HCT116 (cell line): ENCODE measurements at regions not wholly inside any gene's neighbourhood (a gene's known extent, or its start where the extent isn't known, plus 50 kb on each side); places are given as distances from the start of the nearest gene placed in this dataset.

ENCODE experiments used
- ATAC-seq: fragments of 200-7000 bp; cut with Tn5 transposase; 2 replicates; pipeline ENCODE4 v1.9.1; 2020; ENCODE audit warnings: mild to moderate bottlenecking, moderate library complexity
- BruUV-seq: library from RNA; stranded (reverse); fragments of 400-500 nt; replicated peaks from 2 replicates; lab custom pipeline; 2021; lab: Mats Ljungman, UMichigan
- CTCF ChIA-PET: fragments of 300-600 bp; sonication (Branson Sonifier 250); formaldehyde crosslinking; loops from one replicate; lab custom pipeline; 2021; ENCODE audit warnings: antibody characterized with exemption; lab: Charles Lee
- POLR2A ChIA-PET: fragments of 300-600, 350-600 bp; sonication (Branson Sonifier 250); formaldehyde crosslinking; loops from one replicate; lab custom pipeline; 2021; ENCODE audit warnings: antibody characterized with exemption; lab: Charles Lee
- RAD21 ChIA-PET, 2 experiments: fragments of 300-600 bp; sonication (Branson Sonifier 250); formaldehyde crosslinking; loops; one replicate each; lab custom pipeline; 2023; ENCODE audit warnings: low total read pairs in 2 of 2; ENCODE audit not compliant: uncharacterized antibody in 2 of 2, unreplicated experiment in 2 of 2, low non-redundant PET in 1 of 2; lab: Charles Lee
- DNase-seq: peaks from one replicate; pipeline ENCODE4 v3.0.0-alpha.2; 2010; ENCODE audit warnings: low read depth, low spot score
- H2AFZ ChIP-seq: fragments of 200-600 bp; shearing (Covaris generic), sonication (generic); 2 replicates; pipeline ENCODE4 v1.6.1; 2017; ENCODE audit warnings: low read depth, mixed run types, mixed read lengths, antibody characterized with exemption, low read length; ENCODE audit not compliant: poor library complexity, severe bottlenecking
- H3K27ac ChIP-seq: 2 replicates; pipeline ENCODE4 v1.5.1; 2012; ENCODE audit warnings: low read depth, low read length
- H3K27me3 ChIP-seq: fragments of 200-600 bp; sonication (generic); 2 replicates; pipeline ENCODE4 v1.6.1; 2016; ENCODE audit warnings: mixed run types, low read length, mixed read lengths; ENCODE audit not compliant: insufficient read depth
- H3K36me3 ChIP-seq, 2 experiments: fragments of 200-500 bp in 1 of 2; fragments of 200-600 bp in 1 of 2; sonication (Bioruptor generic) in 1 of 2; sonication (generic) in 1 of 2; 2 replicates each; pipeline versions ENCODE4 v1.5.1 to v1.6.1; 2014 to 2016; ENCODE audit warnings: low read length in 2 of 2, inconsistent platforms in 1 of 2, mixed read lengths in 1 of 2, mixed run types in 1 of 2; ENCODE audit not compliant: insufficient read depth in 2 of 2, control insufficient read depth in 1 of 2
- H3K4me1 ChIP-seq, 2 experiments: fragments of 200-600 bp in 1 of 2; sonication (generic) in 1 of 2; 2 replicates each; pipeline versions ENCODE4 v1.5.1 to v1.6.1; 2012 to 2017; ENCODE audit warnings: low read length in 2 of 2, inconsistent platforms in 1 of 2, mild to moderate bottlenecking in 1 of 2, mixed read lengths in 1 of 2, mixed run types in 1 of 2, moderate library complexity in 1 of 2; ENCODE audit not compliant: insufficient read depth in 2 of 2, control insufficient read depth in 1 of 2
- H3K4me2 ChIP-seq: fragments of 200-600 bp; sonication (generic); 2 replicates; pipeline ENCODE4 v1.6.1; 2017; ENCODE audit warnings: mixed run types, low read length, mixed read lengths
- H3K4me3 ChIP-seq, 2 experiments: fragments of 200-600 bp in 1 of 2; sonication (generic) in 1 of 2; replicated peaks in 1 of 2; 2 replicates each; pipeline ENCODE4 v1.5.1; 2011 to 2016; ENCODE audit warnings: low read length in 2 of 2, control low read depth in 1 of 2, low read depth in 1 of 2, mild to moderate bottlenecking in 1 of 2, mixed read lengths in 1 of 2, mixed run types in 1 of 2
- H3K79me2 ChIP-seq: fragments of 200-600 bp; sonication (generic); 2 replicates; pipeline ENCODE4 v1.6.1; 2017; ENCODE audit warnings: mild to moderate bottlenecking, mixed run types, low read length, moderate library complexity, mixed read lengths; ENCODE audit not compliant: insufficient read depth
- H3K9ac ChIP-seq: fragments of 200-600 bp; sonication (generic); 2 replicates; pipeline ENCODE4 v1.6.1; 2016; ENCODE audit warnings: low read length, mixed read lengths
- H3K9me2 ChIP-seq: fragments of 200-600 bp; sonication (generic), shearing (Covaris generic); 2 replicates; pipeline ENCODE4 v1.6.1; 2017; ENCODE audit warnings: mixed run types, mild to moderate bottlenecking, moderate library complexity; ENCODE audit not compliant: insufficient read depth
- H3K9me3 ChIP-seq, 2 experiments: fragments of 200-500 bp in 1 of 2; fragments of 200-600 bp in 1 of 2; sonication (Bioruptor generic) in 1 of 2; sonication (generic) in 1 of 2; 2 replicates each; pipeline ENCODE4 v1.6.1; 2014 to 2017; ENCODE audit warnings: low read length in 2 of 2, mixed read lengths in 2 of 2, inconsistent platforms in 1 of 2, low read depth in 1 of 2, mild to moderate bottlenecking in 1 of 2, mixed run types in 1 of 2, moderate library complexity in 1 of 2; ENCODE audit not compliant: control insufficient read depth in 1 of 2, insufficient read depth in 1 of 2
- H4K20me1 ChIP-seq: fragments of 200-600 bp; sonication (generic), shearing (Covaris generic); 2 replicates; pipeline ENCODE4 v1.6.1; 2017; ENCODE audit warnings: mixed run types, mild to moderate bottlenecking, moderate library complexity; ENCODE audit not compliant: insufficient read depth
- EGR1 ChIP-seq: IDR thresholded peaks from 2 replicates; pipeline ENCODE4 v1.6.1; 2012; ENCODE audit warnings: low read depth
- ELF1 ChIP-seq: IDR thresholded peaks from 2 replicates; pipeline ENCODE4 v1.6.1; 2012; ENCODE audit warnings: low read depth, borderline replicate concordance
- EZH2 ChIP-seq: fragments of 200-600 bp; sonication (generic); IDR thresholded peaks from 2 replicates; pipeline ENCODE4 v1.6.1; 2017; ENCODE audit warnings: antibody characterized with exemption, mixed run types
- EZH2phosphoT487 ChIP-seq: fragments of 200-600 bp; IDR thresholded peaks from 2 replicates; pipeline ENCODE4 v1.6.1; 2018; ENCODE audit warnings: antibody characterized with exemption, borderline replicate concordance
- FOSL1 ChIP-seq: IDR thresholded peaks from 2 replicates; pipeline ENCODE4 v1.6.1; 2012; ENCODE audit warnings: low read depth
- POLR2A ChIP-seq: IDR thresholded peaks from 2 replicates; pipeline ENCODE4 v1.7.0; 2011; ENCODE audit warnings: borderline replicate concordance; ENCODE audit not compliant: insufficient read depth, insufficient read length; ENCODE audit errors: extremely low read depth
- RAD21 ChIP-seq: IDR thresholded peaks from 2 replicates; pipeline ENCODE4 v1.6.1; 2012; ENCODE audit warnings: low read depth, mild to moderate bottlenecking
- REST ChIP-seq: IDR thresholded peaks from 2 replicates; pipeline ENCODE4 v1.6.1; 2012; ENCODE audit warnings: low read depth
- SIN3A ChIP-seq: IDR thresholded peaks from 2 replicates; pipeline ENCODE4 v1.6.1; 2012; ENCODE audit warnings: low read depth
- SP1 ChIP-seq: IDR thresholded peaks from 2 replicates; pipeline ENCODE4 v1.6.1; 2012; ENCODE audit warnings: low read depth
- SRF ChIP-seq: IDR thresholded peaks from 2 replicates; pipeline ENCODE4 v1.6.1; 2012; ENCODE audit warnings: low read depth
- YY1 ChIP-seq: IDR thresholded peaks from 2 replicates; pipeline ENCODE4 v1.6.1; 2011; ENCODE audit warnings: low read length, low read depth, moderate library complexity, mild to moderate bottlenecking; ENCODE audit not compliant: insufficient replicate concordance; ENCODE audit errors: extremely low read depth
- ZBTB33 ChIP-seq: IDR thresholded peaks from 2 replicates; pipeline ENCODE4 v1.6.1; 2011; ENCODE audit warnings: mild to moderate bottlenecking, low read length, moderate library complexity; ENCODE audit not compliant: insufficient replicate concordance; ENCODE audit errors: extremely low read depth
- ZFX ChIP-seq: fragments of 450-650 bp; IDR thresholded peaks from 2 replicates; pipeline ENCODE4 v1.6.1; 2017
- ZNF274 ChIP-seq: fragments of 200-500 bp; sonication (Bioruptor generic); IDR thresholded peaks from 2 replicates; pipeline ENCODE4 v1.6.1; 2014; ENCODE audit warnings: mild to moderate bottlenecking, low read depth, low read length, inconsistent platforms
- intact Hi-C: fragments of 100-400 bp; cut with micrococcal nuclease; formaldehyde crosslinking; loops from 2 replicates; pipeline ENCODE4 v1.10.0; 2022
- TF ChIP-seq, protein P1 (sequence below): IDR thresholded peaks from 2 replicates; pipeline ENCODE4 v1.6.1; 2012
- TF ChIP-seq, protein P2 (sequence below): IDR thresholded peaks from 2 replicates; pipeline ENCODE4 v1.6.1; 2012

- no TSS peak for BruUV-seq
- Histone ChIP-seq H3K36me3 (no peaks in the 10 kb centered on the region), H3K27ac (no peak overlapping the region), H3K79me2 (no peaks in the 10 kb centered on the region), H3K9me3 (no peaks in the 10 kb centered on the region), H3K9ac (no peak overlapping the region), H3K4me1 (no peaks in the 10 kb centered on the region), H2AFZ (no peak overlapping the region), H4K20me1 (no peaks in the 10 kb centered on the region), H3K9me2 (no peaks in the 10 kb centered on the region), H3K27me3 (no peaks in the 10 kb centered on the region), H3K4me3 (no peak overlapping the region), H3K4me2 (no peak overlapping the region)
- ChIA-PET CTCF (no interaction called here), POLR2A (no interaction called here), RAD21 (no interaction called here)
- intact Hi-C loops: no loop called here
- TF ChIP-seq ZFX (no peak), SP1 (no peak), REST (no peak), POLR2A (no peak), FOSL1 (no peak)
- TF ChIP-seq, protein P1, sequence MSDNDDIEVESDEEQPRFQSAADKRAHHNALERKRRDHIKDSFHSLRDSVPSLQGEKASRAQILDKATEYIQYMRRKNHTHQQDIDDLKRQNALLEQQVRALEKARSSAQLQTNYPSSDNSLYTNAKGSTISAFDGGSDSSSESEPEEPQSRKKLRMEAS: no peak
- no peak for ATAC-seq
- no peak for DNase-seq
These were observed 267.3 kb downstream of the MAP2K4 start for GRCh38 chr17:12287953-12288352.

- Histone ChIP-seq H3K9me3 (no peaks in the 10 kb centered on the region), H3K27me3 (no peaks in the 10 kb centered on the region), H3K27ac (no peak overlapping the region), H2AFZ (no peak overlapping the region), H4K20me1 (no peaks in the 10 kb centered on the region), H3K4me3 (no peak overlapping the region), H3K4me2 (no peak overlapping the region), H3K36me3 (no peaks in the 10 kb centered on the region), H3K4me1 (no peaks in the 10 kb centered on the region), H3K9me2 (no peaks in the 10 kb centered on the region), H3K9ac (no peak overlapping the region), H3K79me2 (no peaks in the 10 kb centered on the region)
- intact Hi-C loops: no loop called here
- RAD21 ChIA-PET: no interaction called here
- CTCF ChIA-PET: no interaction called here
- BruUV-seq: no TSS peak
- POLR2A ChIA-PET: no interaction called here
- ATAC-seq (no peak), DNase-seq (no peak)
- TF ChIP-seq EGR1 (no peak), ELF1 (no peak), SRF (no peak), SP1 (no peak), RAD21 (no peak), EZH2phosphoT487 (no peak), YY1 (no peak), FOSL1 (no peak), POLR2A (no peak), EZH2 (no peak), ZNF274 (no peak), ZBTB33 (no peak), SIN3A (no peak)
- TF ChIP-seq, protein P2, sequence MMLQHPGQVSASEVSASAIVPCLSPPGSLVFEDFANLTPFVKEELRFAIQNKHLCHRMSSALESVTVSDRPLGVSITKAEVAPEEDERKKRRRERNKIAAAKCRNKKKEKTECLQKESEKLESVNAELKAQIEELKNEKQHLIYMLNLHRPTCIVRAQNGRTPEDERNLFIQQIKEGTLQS: no peak
These were observed 269.5 kb downstream of the MAP2K4 start for GRCh38 chr17:12290207-12290606.
